ENCODE measurements at regions not wholly inside any gene's neighbourhood (a gene's known extent, or its start where the extent isn't known, plus 50 kb on each side); places are given as distances from the start of the nearest gene placed in this dataset.

DNA sequence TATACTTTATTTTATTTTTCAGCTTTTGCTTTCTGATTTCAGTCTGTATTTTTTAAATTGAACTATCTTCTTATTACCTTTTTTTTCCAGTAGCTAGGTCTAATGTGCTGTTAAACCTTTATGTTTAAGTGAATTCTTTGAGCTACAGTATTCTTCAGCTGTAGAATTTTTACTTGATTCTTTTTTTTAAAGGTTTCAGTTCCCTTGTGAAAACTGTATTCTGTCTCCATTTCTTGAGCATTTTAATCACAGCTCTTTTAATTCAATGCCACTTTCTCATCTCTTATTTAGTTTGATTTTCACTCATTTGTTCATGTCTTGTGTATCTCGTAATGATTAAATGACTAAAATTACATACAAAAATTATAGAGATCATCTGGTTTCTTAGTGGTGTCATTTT lies 233.8 kb downstream of the MTRR start:
- no peak for TF ChIP-seq POLR2A (IDR thresholded peaks at IDR 0.05)
- TF ChIP-seq, protein P1, sequence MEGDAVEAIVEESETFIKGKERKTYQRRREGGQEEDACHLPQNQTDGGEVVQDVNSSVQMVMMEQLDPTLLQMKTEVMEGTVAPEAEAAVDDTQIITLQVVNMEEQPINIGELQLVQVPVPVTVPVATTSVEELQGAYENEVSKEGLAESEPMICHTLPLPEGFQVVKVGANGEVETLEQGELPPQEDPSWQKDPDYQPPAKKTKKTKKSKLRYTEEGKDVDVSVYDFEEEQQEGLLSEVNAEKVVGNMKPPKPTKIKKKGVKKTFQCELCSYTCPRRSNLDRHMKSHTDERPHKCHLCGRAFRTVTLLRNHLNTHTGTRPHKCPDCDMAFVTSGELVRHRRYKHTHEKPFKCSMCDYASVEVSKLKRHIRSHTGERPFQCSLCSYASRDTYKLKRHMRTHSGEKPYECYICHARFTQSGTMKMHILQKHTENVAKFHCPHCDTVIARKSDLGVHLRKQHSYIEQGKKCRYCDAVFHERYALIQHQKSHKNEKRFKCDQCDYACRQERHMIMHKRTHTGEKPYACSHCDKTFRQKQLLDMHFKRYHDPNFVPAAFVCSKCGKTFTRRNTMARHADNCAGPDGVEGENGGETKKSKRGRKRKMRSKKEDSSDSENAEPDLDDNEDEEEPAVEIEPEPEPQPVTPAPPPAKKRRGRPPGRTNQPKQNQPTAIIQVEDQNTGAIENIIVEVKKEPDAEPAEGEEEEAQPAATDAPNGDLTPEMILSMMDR (IDR thresholded peaks at IDR 0.05), result no peak
